Neural progenitor cell (in vitro differentiated cells): ENCODE measurements at regions not wholly inside any gene's neighbourhood (a gene's known extent, or its start where the extent isn't known, plus 50 kb on each side); places are given as distances from the start of the nearest gene placed in this dataset.

ENCODE experiments used
- EZH2phosphoT487 ChIP-seq: fragments of 200-600 bp; sonication (generic); IDR thresholded peaks from 2 replicates; pipeline ENCODE4 v1.6.1; 2017; ENCODE audit warnings: antibody characterized with exemption
- TF ChIP-seq, protein P1 (sequence below): fragments of 200-600 bp; sonication (generic); IDR thresholded peaks from 2 replicates; pipeline ENCODE4 v1.5.1; 2017; ENCODE audit warnings: antibody characterized with exemption, mild to moderate bottlenecking

DNA sequence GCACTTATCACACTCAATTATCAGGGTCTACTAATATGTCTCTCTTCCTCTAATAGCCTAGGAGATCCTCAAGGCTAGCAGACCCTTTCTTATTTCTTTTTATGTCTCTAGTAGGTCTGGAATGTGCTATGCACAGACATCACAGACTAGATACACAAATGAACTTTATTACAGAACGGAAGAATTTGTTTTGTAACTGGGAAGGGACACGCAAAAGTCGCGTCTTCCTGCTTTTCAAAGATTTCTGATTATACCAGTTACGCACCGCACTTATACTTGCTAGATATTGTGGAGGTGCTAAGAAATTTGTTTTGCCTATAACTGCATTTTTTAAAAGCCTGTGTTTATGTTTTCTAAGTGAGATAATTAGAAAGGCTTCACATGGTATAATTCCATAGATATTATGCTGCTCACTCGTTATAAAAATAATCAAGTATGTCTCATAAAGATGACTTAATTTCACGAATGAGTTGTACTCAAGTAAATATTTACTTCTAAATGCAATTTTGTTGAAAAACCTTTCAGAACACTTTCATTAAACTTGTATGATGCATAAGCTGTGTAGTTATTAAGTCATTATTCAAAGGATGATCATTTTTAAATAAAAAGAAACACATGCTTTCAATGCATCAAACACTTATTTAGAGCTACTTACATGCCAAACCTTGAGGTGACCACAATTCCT is 662.6 kb downstream of the ACTL7B start:
- no peak for TF ChIP-seq EZH2phosphoT487
- TF ChIP-seq, protein P1, sequence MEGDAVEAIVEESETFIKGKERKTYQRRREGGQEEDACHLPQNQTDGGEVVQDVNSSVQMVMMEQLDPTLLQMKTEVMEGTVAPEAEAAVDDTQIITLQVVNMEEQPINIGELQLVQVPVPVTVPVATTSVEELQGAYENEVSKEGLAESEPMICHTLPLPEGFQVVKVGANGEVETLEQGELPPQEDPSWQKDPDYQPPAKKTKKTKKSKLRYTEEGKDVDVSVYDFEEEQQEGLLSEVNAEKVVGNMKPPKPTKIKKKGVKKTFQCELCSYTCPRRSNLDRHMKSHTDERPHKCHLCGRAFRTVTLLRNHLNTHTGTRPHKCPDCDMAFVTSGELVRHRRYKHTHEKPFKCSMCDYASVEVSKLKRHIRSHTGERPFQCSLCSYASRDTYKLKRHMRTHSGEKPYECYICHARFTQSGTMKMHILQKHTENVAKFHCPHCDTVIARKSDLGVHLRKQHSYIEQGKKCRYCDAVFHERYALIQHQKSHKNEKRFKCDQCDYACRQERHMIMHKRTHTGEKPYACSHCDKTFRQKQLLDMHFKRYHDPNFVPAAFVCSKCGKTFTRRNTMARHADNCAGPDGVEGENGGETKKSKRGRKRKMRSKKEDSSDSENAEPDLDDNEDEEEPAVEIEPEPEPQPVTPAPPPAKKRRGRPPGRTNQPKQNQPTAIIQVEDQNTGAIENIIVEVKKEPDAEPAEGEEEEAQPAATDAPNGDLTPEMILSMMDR: no peak
